WTC11 (cell line): ENCODE measurements at regions not wholly inside any gene's neighbourhood (a gene's known extent, or its start where the extent isn't known, plus 50 kb on each side); places are given as distances from the start of the nearest gene placed in this dataset.

Source experiments
- CBFB ChIP-seq: sonication (generic); formaldehyde crosslinking; IDR thresholded peaks from 2 replicates; pipeline ENCODE4 v1.8.1; 2022; ENCODE audit warnings: mild to moderate bottlenecking, low read depth, missing genetic modification reagents
- CREB1 ChIP-seq: sonication (generic); formaldehyde crosslinking; IDR thresholded peaks from 2 replicates; pipeline ENCODE4 v1.8.0; 2023; ENCODE audit warnings: mild to moderate bottlenecking, missing genetic modification reagents
- ELF4 ChIP-seq: sonication (generic); formaldehyde crosslinking; IDR thresholded peaks from 2 replicates; pipeline ENCODE4 v1.8.1; 2022; ENCODE audit warnings: low read depth, mild to moderate bottlenecking, moderate library complexity, missing genetic modification reagents
- ETV6 ChIP-seq: sonication (generic); formaldehyde crosslinking; IDR thresholded peaks from 2 replicates; pipeline ENCODE4 v1.8.1; 2022; ENCODE audit warnings: mild to moderate bottlenecking, missing genetic modification reagents
- NR2C2 ChIP-seq: sonication (generic); formaldehyde crosslinking; IDR thresholded peaks from 2 replicates; pipeline ENCODE4 v1.8.0; 2022; ENCODE audit warnings: mild to moderate bottlenecking, missing genetic modification reagents
- NR3C1 ChIP-seq: sonication (generic); formaldehyde crosslinking; conservative IDR thresholded peaks from 2 replicates; pipeline ENCODE4 v1.8.1; 2023; ENCODE audit warnings: low read depth, mild to moderate bottlenecking, missing genetic modification reagents
- ZNF121 ChIP-seq: sonication (generic); formaldehyde crosslinking; IDR thresholded peaks from 2 replicates; pipeline ENCODE4 v1.8.0; 2023; ENCODE audit warnings: missing genetic modification reagents
- ZNF138 ChIP-seq: sonication (generic); formaldehyde crosslinking; conservative IDR thresholded peaks from 2 replicates; pipeline ENCODE4 v1.8.1; 2022; ENCODE audit warnings: mild to moderate bottlenecking, moderate library complexity, missing genetic modification reagents
- TF ChIP-seq, protein P1 (sequence below): fragments of 200-600 bp; IDR thresholded peaks from 2 replicates; pipeline ENCODE4 v1.8.0; 2022; ENCODE audit warnings: antibody characterized with exemption
- TF ChIP-seq, protein P2 (sequence below): sonication (generic); formaldehyde crosslinking; IDR thresholded peaks from 2 replicates; pipeline ENCODE4 v1.8.1; 2022; ENCODE audit warnings: missing genetic modification reagents, borderline replicate concordance
- TF ChIP-seq, protein P3 (sequence below): sonication (generic); formaldehyde crosslinking; IDR thresholded peaks from 2 replicates; pipeline ENCODE4 v1.8.1; 2023; ENCODE audit warnings: mild to moderate bottlenecking, missing genetic modification reagents
- TF ChIP-seq, protein P4 (sequence below): sonication (generic); formaldehyde crosslinking; IDR thresholded peaks from 2 replicates; pipeline ENCODE4 v1.8.0; 2022; ENCODE audit warnings: mild to moderate bottlenecking, missing genetic modification reagents
- TF ChIP-seq, protein P5 (sequence below): sonication (generic); formaldehyde crosslinking; IDR thresholded peaks from 2 replicates; pipeline ENCODE4 v1.8.1; 2022; ENCODE audit warnings: mild to moderate bottlenecking, moderate library complexity, missing genetic modification reagents
- TF ChIP-seq, protein P6 (sequence below): sonication (generic); formaldehyde crosslinking; IDR thresholded peaks from 2 replicates; pipeline ENCODE4 v1.8.1; 2023; ENCODE audit warnings: mild to moderate bottlenecking, moderate library complexity, missing genetic modification reagents

DNA sequence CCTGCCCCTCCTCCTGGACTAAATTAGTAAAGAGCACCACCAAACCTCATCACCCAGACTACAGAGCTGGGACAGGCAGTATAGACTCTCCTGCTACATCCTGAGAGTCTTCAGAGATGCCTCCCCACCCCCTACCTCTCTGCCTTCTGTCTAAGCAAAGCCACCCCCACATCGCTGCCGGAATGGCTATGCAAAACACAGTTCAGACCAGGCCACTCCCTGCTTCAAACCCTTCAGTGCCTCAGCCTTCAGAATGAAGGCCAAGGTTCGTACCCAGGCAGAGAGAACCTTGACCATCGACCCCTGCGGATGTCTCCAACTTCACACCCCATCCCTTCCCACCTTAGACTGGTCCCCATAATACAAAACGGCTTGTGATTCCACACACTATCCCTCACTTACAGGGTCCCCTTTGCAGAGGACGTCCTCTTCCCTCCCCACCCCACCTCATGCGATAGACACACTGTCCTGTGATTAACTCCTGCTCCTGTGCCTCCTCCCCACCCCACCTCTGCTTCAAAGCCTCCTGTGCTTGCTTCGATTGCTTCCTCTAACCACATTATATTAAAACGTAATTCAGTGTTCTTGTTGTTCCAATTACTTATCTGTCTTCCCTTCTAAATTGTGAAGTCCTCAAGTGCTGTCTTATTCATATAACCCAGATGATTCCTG, 175.3 kb downstream of the UACA start:
- no peak for TF ChIP-seq NR2C2
- no peak for TF ChIP-seq CBFB (CRISPR knock-in tag)
- TF ChIP-seq, protein P1, sequence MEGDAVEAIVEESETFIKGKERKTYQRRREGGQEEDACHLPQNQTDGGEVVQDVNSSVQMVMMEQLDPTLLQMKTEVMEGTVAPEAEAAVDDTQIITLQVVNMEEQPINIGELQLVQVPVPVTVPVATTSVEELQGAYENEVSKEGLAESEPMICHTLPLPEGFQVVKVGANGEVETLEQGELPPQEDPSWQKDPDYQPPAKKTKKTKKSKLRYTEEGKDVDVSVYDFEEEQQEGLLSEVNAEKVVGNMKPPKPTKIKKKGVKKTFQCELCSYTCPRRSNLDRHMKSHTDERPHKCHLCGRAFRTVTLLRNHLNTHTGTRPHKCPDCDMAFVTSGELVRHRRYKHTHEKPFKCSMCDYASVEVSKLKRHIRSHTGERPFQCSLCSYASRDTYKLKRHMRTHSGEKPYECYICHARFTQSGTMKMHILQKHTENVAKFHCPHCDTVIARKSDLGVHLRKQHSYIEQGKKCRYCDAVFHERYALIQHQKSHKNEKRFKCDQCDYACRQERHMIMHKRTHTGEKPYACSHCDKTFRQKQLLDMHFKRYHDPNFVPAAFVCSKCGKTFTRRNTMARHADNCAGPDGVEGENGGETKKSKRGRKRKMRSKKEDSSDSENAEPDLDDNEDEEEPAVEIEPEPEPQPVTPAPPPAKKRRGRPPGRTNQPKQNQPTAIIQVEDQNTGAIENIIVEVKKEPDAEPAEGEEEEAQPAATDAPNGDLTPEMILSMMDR = no peak
- no peak for TF ChIP-seq CREB1
- TF ChIP-seq, protein P2, sequence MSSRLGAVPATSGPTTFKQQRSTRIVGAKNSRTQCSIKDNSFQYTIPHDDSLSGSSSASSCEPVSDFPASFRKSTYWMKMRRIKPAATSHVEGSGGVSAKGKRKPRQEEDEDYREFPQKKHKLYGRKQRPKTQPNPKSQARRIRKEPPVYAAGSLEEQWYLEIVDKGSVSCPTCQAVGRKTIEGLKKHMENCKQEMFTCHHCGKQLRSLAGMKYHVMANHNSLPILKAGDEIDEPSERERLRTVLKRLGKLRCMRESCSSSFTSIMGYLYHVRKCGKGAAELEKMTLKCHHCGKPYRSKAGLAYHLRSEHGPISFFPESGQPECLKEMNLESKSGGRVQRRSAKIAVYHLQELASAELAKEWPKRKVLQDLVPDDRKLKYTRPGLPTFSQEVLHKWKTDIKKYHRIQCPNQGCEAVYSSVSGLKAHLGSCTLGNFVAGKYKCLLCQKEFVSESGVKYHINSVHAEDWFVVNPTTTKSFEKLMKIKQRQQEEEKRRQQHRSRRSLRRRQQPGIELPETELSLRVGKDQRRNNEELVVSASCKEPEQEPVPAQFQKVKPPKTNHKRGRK (CRISPR knock-in tag) = no peak
- TF ChIP-seq ELF4 (CRISPR knock-in tag) = no peak
- TF ChIP-seq, protein P3, sequence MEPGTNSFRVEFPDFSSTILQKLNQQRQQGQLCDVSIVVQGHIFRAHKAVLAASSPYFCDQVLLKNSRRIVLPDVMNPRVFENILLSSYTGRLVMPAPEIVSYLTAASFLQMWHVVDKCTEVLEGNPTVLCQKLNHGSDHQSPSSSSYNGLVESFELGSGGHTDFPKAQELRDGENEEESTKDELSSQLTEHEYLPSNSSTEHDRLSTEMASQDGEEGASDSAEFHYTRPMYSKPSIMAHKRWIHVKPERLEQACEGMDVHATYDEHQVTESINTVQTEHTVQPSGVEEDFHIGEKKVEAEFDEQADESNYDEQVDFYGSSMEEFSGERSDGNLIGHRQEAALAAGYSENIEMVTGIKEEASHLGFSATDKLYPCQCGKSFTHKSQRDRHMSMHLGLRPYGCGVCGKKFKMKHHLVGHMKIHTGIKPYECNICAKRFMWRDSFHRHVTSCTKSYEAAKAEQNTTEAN (CRISPR knock-in tag) = no peak
- TF ChIP-seq, protein P4, sequence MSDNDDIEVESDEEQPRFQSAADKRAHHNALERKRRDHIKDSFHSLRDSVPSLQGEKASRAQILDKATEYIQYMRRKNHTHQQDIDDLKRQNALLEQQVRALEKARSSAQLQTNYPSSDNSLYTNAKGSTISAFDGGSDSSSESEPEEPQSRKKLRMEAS (CRISPR knock-in tag) = no peak
- no peak for TF ChIP-seq ZNF121 (CRISPR knock-in tag)
- TF ChIP-seq ETV6 (CRISPR knock-in tag) = no peak
- TF ChIP-seq, protein P5, sequence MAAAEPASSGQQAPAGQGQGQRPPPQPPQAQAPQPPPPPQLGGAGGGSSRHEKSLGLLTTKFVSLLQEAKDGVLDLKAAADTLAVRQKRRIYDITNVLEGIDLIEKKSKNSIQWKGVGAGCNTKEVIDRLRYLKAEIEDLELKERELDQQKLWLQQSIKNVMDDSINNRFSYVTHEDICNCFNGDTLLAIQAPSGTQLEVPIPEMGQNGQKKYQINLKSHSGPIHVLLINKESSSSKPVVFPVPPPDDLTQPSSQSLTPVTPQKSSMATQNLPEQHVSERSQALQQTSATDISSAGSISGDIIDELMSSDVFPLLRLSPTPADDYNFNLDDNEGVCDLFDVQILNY (CRISPR knock-in tag) = no peak
- TF ChIP-seq NR3C1 = no peak
- TF ChIP-seq, protein P6, sequence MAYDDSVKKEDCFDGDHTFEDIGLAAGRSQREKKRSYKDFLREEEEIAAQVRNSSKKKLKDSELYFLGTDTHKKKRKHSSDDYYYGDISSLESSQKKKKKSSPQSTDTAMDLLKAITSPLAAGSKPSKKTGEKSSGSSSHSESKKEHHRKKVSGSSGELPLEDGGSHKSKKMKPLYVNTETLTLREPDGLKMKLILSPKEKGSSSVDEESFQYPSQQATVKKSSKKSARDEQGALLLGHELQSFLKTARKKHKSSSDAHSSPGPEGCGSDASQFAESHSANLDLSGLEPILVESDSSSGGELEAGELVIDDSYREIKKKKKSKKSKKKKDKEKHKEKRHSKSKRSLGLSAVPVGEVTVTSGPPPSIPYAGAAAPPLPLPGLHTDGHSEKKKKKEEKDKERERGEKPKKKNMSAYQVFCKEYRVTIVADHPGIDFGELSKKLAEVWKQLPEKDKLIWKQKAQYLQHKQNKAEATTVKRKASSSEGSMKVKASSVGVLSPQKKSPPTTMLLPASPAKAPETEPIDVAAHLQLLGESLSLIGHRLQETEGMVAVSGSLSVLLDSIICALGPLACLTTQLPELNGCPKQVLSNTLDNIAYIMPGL (CRISPR knock-in tag) = no peak
- TF ChIP-seq ZNF138 (CRISPR knock-in tag) = no peak
